Activated CD4-positive, alpha-beta T cell treated with anti-CD3 and anti-CD28 coated beads, Interleukin-2, Interleukin-6, amounts not matched to agents 100 ng/mL and 50 ng/mL, durations not matched to agents 16 hours and 8 hours (primary cell): ENCODE measurements at regions not wholly inside any gene's neighbourhood (a gene's known extent, or its start where the extent isn't known, plus 50 kb on each side); places are given as distances from the start of the nearest gene placed in this dataset.
"Not testable (repeated sequence)": the region's sequence is repeated elsewhere in the genome, so short reads cannot be mapped to it uniquely, and the experiment has no call there.

Experiments used
- DNase-seq: peaks from one replicate; pipeline ENCODE4 v3.0.0-alpha.2; 2020

- DNase-seq: no peak
These were observed 50.4 kb upstream of the CECR2 start for GRCh38 chr22:17318817-17319216.

- DNase-seq: no peak
These were observed 54.0 kb upstream of the CECR2 start for GRCh38 chr22:17315310-17315709.

GRCh38 chr22:17314487-17314886, 54.8 kb upstream of the CECR2 start:
- DNase-seq: no peak

GRCh38 chr22:17313626-17314025, 55.6 kb upstream of the CECR2 start:
- no peak for DNase-seq

GRCh38 chr22:17307566-17307965, 61.7 kb upstream of the CECR2 start:
- no peak for DNase-seq

GRCh38 chr22:17305076-17305475, 64.2 kb upstream of the CECR2 start:
- DNase-seq: no peak

- DNase-seq: peak; percentile 79
These were observed 65.2 kb upstream of the CECR2 start for GRCh38 chr22:17303840-17304779.

GRCh38 chr22:17303441-17303839, 65.8 kb upstream of the CECR2 start:
- no peak for DNase-seq

- no peak for DNase-seq
These were observed 66.6 kb upstream of the CECR2 start for GRCh38 chr22:17302616-17303015.

- DNase-seq: no peak
These were observed 68.3 kb upstream of the CECR2 start for GRCh38 chr22:17300926-17301325.

- not testable (repeated sequence) for DNase-seq
These were observed 70.3 kb upstream of the CECR2 start for GRCh38 chr22:17298805-17299502.

- DNase-seq: no peak
These were observed 66.4 kb upstream of the ADA2 start for GRCh38 chr22:17285656-17286055.

GRCh38 chr22:17284888-17285287, 65.7 kb upstream of the ADA2 start:
- no peak for DNase-seq

GRCh38 chr22:17284466-17284865, 65.2 kb upstream of the ADA2 start:
- DNase-seq: no peak

- not testable (repeated sequence) for DNase-seq
These were observed 64.6 kb upstream of the ADA2 start for GRCh38 chr22:17283865-17284264.

GRCh38 chr22:17283423-17283822, 64.2 kb upstream of the ADA2 start:
- DNase-seq: no peak

- DNase-seq: peak; percentile 30
These were observed 62.2 kb upstream of the ADA2 start for GRCh38 chr22:17281440-17281841.

GRCh38 chr22:17281026-17281425, 61.8 kb upstream of the ADA2 start:
- DNase-seq: no peak

- DNase-seq: no peak
These were observed 53.3 kb upstream of the ADA2 start for GRCh38 chr22:17272511-17272991.

GRCh38 chr22:17271711-17272451, 52.6 kb upstream of the ADA2 start:
- DNase-seq: no peak

- DNase-seq: no peak
These were observed 50.5 kb upstream of the ADA2 start for GRCh38 chr22:17269607-17270261.

GRCh38 chr22:17269224-17269606, 50.0 kb upstream of the ADA2 start:
- no peak for DNase-seq
